ENCODE measurements at regions not wholly inside any gene's neighbourhood (a gene's known extent, or its start where the extent isn't known, plus 50 kb on each side); places are given as distances from the start of the nearest gene placed in this dataset.

DNA sequence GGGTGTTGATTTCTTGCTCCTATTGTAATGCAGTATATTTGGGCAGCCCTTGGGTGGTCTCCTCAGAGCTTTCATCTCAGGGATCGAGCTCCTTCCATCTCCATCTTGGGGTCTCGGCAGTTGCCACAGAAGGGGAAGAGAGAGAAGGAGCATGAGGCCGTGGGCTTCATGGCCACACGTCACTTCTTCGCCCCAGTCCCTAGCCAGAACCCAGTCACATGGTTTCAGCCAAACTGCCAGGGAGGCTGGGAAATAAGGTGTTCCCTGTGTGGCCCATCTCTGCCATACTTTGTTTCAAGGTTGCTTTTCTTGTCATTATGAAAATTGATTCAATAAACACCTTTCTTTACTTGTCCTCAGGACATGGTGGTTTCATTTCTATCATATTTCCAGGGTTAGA, 68.4 kb upstream of the NKD1 start:
- Histone ChIP-seq H3K9me3 (peaks cover 3% of the 10 kb centered on the region; the same call in 1 of the 3 replicates), H3K4me1 (no peaks in the 10 kb centered on the region), H3K4me2 (no peak overlapping the region), H3K4me3 (no peak overlapping the region), H3K27ac (no peak overlapping the region)
- no peak for ATAC-seq
- no peak for TF ChIP-seq ESRRA (IDR thresholded peaks at IDR 0.05; ENCODE audit: borderline replicate concordance, low read length)
- no peak for TF ChIP-seq SREBF2 (IDR thresholded peaks at IDR 0.05)
- no peak for TF ChIP-seq POLR2AphosphoS2 (conservative IDR thresholded peaks at IDR 0.05; ENCODE audit: low read length)
- TF ChIP-seq, protein P1, sequence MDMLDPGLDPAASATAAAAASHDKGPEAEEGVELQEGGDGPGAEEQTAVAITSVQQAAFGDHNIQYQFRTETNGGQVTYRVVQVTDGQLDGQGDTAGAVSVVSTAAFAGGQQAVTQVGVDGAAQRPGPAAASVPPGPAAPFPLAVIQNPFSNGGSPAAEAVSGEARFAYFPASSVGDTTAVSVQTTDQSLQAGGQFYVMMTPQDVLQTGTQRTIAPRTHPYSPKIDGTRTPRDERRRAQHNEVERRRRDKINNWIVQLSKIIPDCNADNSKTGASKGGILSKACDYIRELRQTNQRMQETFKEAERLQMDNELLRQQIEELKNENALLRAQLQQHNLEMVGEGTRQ (IDR thresholded peaks at IDR 0.05), result no peak
- TF ChIP-seq EHF (CRISPR knock-in tag; IDR thresholded peaks at IDR 0.05), result no peak
- TF ChIP-seq, protein P2, sequence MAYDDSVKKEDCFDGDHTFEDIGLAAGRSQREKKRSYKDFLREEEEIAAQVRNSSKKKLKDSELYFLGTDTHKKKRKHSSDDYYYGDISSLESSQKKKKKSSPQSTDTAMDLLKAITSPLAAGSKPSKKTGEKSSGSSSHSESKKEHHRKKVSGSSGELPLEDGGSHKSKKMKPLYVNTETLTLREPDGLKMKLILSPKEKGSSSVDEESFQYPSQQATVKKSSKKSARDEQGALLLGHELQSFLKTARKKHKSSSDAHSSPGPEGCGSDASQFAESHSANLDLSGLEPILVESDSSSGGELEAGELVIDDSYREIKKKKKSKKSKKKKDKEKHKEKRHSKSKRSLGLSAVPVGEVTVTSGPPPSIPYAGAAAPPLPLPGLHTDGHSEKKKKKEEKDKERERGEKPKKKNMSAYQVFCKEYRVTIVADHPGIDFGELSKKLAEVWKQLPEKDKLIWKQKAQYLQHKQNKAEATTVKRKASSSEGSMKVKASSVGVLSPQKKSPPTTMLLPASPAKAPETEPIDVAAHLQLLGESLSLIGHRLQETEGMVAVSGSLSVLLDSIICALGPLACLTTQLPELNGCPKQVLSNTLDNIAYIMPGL (CRISPR knock-in tag; IDR thresholded peaks at IDR 0.05; ENCODE audit: borderline replicate concordance), result no peak
- TF ChIP-seq EP300 (IDR thresholded peaks at IDR 0.05), result no peak
- TF ChIP-seq, protein P3, sequence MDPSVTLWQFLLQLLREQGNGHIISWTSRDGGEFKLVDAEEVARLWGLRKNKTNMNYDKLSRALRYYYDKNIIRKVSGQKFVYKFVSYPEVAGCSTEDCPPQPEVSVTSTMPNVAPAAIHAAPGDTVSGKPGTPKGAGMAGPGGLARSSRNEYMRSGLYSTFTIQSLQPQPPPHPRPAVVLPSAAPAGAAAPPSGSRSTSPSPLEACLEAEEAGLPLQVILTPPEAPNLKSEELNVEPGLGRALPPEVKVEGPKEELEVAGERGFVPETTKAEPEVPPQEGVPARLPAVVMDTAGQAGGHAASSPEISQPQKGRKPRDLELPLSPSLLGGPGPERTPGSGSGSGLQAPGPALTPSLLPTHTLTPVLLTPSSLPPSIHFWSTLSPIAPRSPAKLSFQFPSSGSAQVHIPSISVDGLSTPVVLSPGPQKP (IDR thresholded peaks at IDR 0.05; ENCODE audit: low read depth, low read length), result no peak
- TF ChIP-seq, protein P4, sequence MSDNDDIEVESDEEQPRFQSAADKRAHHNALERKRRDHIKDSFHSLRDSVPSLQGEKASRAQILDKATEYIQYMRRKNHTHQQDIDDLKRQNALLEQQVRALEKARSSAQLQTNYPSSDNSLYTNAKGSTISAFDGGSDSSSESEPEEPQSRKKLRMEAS (IDR thresholded peaks at IDR 0.05), result no peak
- no peak for TF ChIP-seq MYC (IDR thresholded peaks at IDR 0.05; ENCODE audit: borderline replicate concordance, low read length)
- no peak for TF ChIP-seq KDM1A (IDR thresholded peaks at IDR 0.05; ENCODE audit: low read depth)
- TF ChIP-seq RARB (CRISPR knock-in tag; IDR thresholded peaks at IDR 0.05), result no peak
- no peak for TF ChIP-seq BHLHE40 (IDR thresholded peaks at IDR 0.05; ENCODE audit: low read depth, low read length)
- TF ChIP-seq, protein P5, sequence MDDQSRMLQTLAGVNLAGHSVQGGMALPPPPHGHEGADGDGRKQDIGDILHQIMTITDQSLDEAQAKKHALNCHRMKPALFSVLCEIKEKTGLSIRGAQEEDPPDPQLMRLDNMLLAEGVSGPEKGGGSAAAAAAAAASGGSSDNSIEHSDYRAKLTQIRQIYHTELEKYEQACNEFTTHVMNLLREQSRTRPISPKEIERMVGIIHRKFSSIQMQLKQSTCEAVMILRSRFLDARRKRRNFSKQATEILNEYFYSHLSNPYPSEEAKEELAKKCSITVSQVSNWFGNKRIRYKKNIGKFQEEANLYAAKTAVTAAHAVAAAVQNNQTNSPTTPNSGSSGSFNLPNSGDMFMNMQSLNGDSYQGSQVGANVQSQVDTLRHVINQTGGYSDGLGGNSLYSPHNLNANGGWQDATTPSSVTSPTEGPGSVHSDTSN (IDR thresholded peaks at IDR 0.05), result no peak
- no peak for TF ChIP-seq MAZ (IDR thresholded peaks at IDR 0.05; ENCODE audit: borderline replicate concordance, low read depth, low read length)
- no peak for TF ChIP-seq JUNB (IDR thresholded peaks at IDR 0.05)
- no peak for TF ChIP-seq HOXB13 (CRISPR knock-in tag; IDR thresholded peaks at IDR 0.05; ENCODE audit: low read depth)
- TF ChIP-seq CHD2 (IDR thresholded peaks at IDR 0.05; ENCODE audit: low read length, partially characterized antibody), result no peak
- no peak for TF ChIP-seq RNF2 (IDR thresholded peaks at IDR 0.05; ENCODE audit: borderline replicate concordance, low read depth)
- WGBS (ENCODE audit: missing lambda C conversion rate), result 63% methylated on average over 5 of the region's 5 CpGs
- FAIRE-seq, result no peak
- ChIA-PET POLR2A (no interaction called here), CTCF (no interaction called here)
- DNase-seq (ENCODE audit: low read depth in 1 of 2, low spot score in 1 of 2), result no peak

DNA sequence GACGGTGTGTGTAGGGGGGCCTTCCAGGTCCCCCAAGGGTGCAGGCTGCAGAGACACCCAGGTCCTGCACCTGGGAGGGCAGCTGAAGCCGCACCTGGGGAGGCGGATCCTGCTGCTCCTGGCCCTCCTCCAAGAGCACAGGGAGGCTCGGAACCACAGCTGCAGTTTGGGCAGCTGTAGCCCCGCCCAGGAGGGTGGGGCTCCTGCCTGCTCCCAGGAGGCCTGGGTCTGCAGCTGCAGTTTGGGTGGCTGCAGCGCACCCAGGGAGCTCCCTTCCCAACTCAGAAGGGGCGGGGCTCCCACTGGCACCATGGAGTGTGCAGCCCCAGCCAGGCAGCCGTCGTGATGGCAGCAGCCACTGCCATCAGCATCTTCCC, 69.4 kb upstream of the NKD1 start:
- DNase-seq (ENCODE audit: low read depth in 1 of 2, low spot score in 1 of 2) (no peak), ATAC-seq (peak; percentile 62 to 68; a peak in 5 of 6 replicates), FAIRE-seq (no peak)
- H3K4me3 ChIP-seq, result peak overlapping the region; percentile 28; the same call in 2 of the 3 replicates
- H3K4me1 ChIP-seq, result 0 out of 3 replicates have a peak, but pooled peaks cover 6% of the 10 kb centered on the region
- ChIA-PET POLR2A (no interaction called here), CTCF (no interaction called here)
- no peak overlapping the region for H3K27ac ChIP-seq
- H3K9me3 ChIP-seq, result no peaks in the 10 kb centered on the region
- WGBS (ENCODE audit: missing lambda C conversion rate), result 22% methylated on average over 7 of the region's 9 CpGs
- peak overlapping the region; percentile 66 for H3K4me2 ChIP-seq
- TF ChIP-seq RAD21 (conservative IDR thresholded peaks at IDR 0.05 in 1 of 2, IDR thresholded peaks at IDR 0.05 in 1 of 2) (no peak), NR3C1 (IDR thresholded peaks at IDR 0.05) (no peak), KDM5A (IDR thresholded peaks at IDR 0.05) (no peak), GATA3 (IDR thresholded peaks at IDR 0.05; ENCODE audit: borderline replicate concordance) (no peak), RARB (CRISPR knock-in tag; IDR thresholded peaks at IDR 0.05) (no peak), CBX8 (IDR thresholded peaks at IDR 0.05) (no peak), PHF8 (IDR thresholded peaks at IDR 0.05; ENCODE audit: borderline replicate concordance, low read depth) (no peak), CEBPB (IDR thresholded peaks at IDR 0.05) (no peak)
- TF ChIP-seq, protein P6, sequence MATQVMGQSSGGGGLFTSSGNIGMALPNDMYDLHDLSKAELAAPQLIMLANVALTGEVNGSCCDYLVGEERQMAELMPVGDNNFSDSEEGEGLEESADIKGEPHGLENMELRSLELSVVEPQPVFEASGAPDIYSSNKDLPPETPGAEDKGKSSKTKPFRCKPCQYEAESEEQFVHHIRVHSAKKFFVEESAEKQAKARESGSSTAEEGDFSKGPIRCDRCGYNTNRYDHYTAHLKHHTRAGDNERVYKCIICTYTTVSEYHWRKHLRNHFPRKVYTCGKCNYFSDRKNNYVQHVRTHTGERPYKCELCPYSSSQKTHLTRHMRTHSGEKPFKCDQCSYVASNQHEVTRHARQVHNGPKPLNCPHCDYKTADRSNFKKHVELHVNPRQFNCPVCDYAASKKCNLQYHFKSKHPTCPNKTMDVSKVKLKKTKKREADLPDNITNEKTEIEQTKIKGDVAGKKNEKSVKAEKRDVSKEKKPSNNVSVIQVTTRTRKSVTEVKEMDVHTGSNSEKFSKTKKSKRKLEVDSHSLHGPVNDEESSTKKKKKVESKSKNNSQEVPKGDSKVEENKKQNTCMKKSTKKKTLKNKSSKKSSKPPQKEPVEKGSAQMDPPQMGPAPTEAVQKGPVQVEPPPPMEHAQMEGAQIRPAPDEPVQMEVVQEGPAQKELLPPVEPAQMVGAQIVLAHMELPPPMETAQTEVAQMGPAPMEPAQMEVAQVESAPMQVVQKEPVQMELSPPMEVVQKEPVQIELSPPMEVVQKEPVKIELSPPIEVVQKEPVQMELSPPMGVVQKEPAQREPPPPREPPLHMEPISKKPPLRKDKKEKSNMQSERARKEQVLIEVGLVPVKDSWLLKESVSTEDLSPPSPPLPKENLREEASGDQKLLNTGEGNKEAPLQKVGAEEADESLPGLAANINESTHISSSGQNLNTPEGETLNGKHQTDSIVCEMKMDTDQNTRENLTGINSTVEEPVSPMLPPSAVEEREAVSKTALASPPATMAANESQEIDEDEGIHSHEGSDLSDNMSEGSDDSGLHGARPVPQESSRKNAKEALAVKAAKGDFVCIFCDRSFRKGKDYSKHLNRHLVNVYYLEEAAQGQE (IDR thresholded peaks at IDR 0.05), result no peak
- TF ChIP-seq, protein P7, sequence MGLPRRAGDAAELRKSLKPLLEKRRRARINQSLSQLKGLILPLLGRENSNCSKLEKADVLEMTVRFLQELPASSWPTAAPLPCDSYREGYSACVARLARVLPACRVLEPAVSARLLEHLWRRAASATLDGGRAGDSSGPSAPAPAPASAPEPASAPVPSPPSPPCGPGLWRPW (IDR thresholded peaks at IDR 0.05), result no peak
- TF ChIP-seq, protein P8, sequence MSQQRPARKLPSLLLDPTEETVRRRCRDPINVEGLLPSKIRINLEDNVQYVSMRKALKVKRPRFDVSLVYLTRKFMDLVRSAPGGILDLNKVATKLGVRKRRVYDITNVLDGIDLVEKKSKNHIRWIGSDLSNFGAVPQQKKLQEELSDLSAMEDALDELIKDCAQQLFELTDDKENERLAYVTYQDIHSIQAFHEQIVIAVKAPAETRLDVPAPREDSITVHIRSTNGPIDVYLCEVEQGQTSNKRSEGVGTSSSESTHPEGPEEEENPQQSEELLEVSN (IDR thresholded peaks at IDR 0.05; ENCODE audit: borderline replicate concordance, low read depth), result no peak
- TF ChIP-seq, protein P4 (IDR thresholded peaks at IDR 0.05), result no peak
